IPS-18c (cell line): ENCODE measurements at regions not wholly inside any gene's neighbourhood (a gene's known extent, or its start where the extent isn't known, plus 50 kb on each side); places are given as distances from the start of the nearest gene placed in this dataset.
"Not testable (repeated sequence)": the region's sequence is repeated elsewhere in the genome, so short reads cannot be mapped to it uniquely, and the experiment has no call there.

Source experiments
- H3K4me3 ChIP-seq: 2 replicates; pipeline ENCODE4 v1.7.0; 2013; ENCODE audit warnings: low read depth, mild to moderate bottlenecking, low read length, moderate library complexity; ENCODE audit not compliant: insufficient read depth
- H3K9me3 ChIP-seq: one replicate; pipeline ENCODE4 v1.6.1; 2013; ENCODE audit warnings: mild to moderate bottlenecking, low read length, moderate library complexity; ENCODE audit not compliant: control insufficient read depth, insufficient read depth

GRCh38 chr12:62158013-62158412, 102.2 kb upstream of the USP15 start:
- Histone ChIP-seq H3K9me3 (no peaks in the 10 kb centered on the region), H3K4me3 (no peak overlapping the region)

GRCh38 chr12:62158461-62159360, 101.5 kb upstream of the USP15 start:
- H3K9me3 ChIP-seq = no peaks in the 10 kb centered on the region
- H3K4me3 ChIP-seq = no peak overlapping the region

GRCh38 chr12:62162214-62162613, 98.0 kb upstream of the USP15 start:
- Histone ChIP-seq H3K9me3 (no peaks in the 10 kb centered on the region), H3K4me3 (no peak overlapping the region)

- Histone ChIP-seq H3K9me3 (no peaks in the 10 kb centered on the region), H3K4me3 (no peak overlapping the region)
These were observed 96.8 kb upstream of the USP15 start for GRCh38 chr12:62163368-62163767.

- no peaks in the 10 kb centered on the region for H3K9me3 ChIP-seq
- H3K4me3 ChIP-seq = no peak overlapping the region
These were observed 96.2 kb upstream of the USP15 start for GRCh38 chr12:62164036-62164435.

- Histone ChIP-seq H3K4me3 (no peak overlapping the region), H3K9me3 (no peaks in the 10 kb centered on the region)
These were observed 93.7 kb upstream of the USP15 start for GRCh38 chr12:62166525-62166924.

- Histone ChIP-seq H3K4me3 (no peak overlapping the region), H3K9me3 (no peaks in the 10 kb centered on the region)
These were observed 91.8 kb upstream of the USP15 start for GRCh38 chr12:62168411-62168810.

- H3K9me3 ChIP-seq = no peaks in the 10 kb centered on the region
- H3K4me3 ChIP-seq = no peak overlapping the region
These were observed 90.0 kb upstream of the USP15 start for GRCh38 chr12:62170241-62170640.

- Histone ChIP-seq H3K4me3 (peak overlapping the region; percentile 56), H3K9me3 (no peaks in the 10 kb centered on the region)
These were observed 69.3 kb upstream of the USP15 start for GRCh38 chr12:62190689-62191490.

- Histone ChIP-seq H3K4me3 (peak overlapping the region; percentile 56), H3K9me3 (no peaks in the 10 kb centered on the region)
These were observed 68.6 kb upstream of the USP15 start for GRCh38 chr12:62191491-62192179.

GRCh38 chr12:62192180-62192902, 67.9 kb upstream of the USP15 start:
- H3K4me3 ChIP-seq = peak overlapping the region; percentile 56
- no peaks in the 10 kb centered on the region for H3K9me3 ChIP-seq

- Histone ChIP-seq H3K9me3 (no peaks in the 10 kb centered on the region), H3K4me3 (no peak overlapping the region)
These were observed 67.3 kb upstream of the USP15 start for GRCh38 chr12:62192903-62193250.

GRCh38 chr12:62194031-62194430, 66.2 kb upstream of the USP15 start:
- no peak overlapping the region for H3K4me3 ChIP-seq
- no peaks in the 10 kb centered on the region for H3K9me3 ChIP-seq

GRCh38 chr12:62194616-62195015, 65.6 kb upstream of the USP15 start:
- Histone ChIP-seq H3K9me3 (no peaks in the 10 kb centered on the region), H3K4me3 (no peak overlapping the region)

- Histone ChIP-seq H3K4me3 (no peak overlapping the region), H3K9me3 (no peaks in the 10 kb centered on the region)
These were observed 64.1 kb upstream of the USP15 start for GRCh38 chr12:62196146-62196545.

- not testable (repeated sequence) for H3K4me3 ChIP-seq, H3K9me3 ChIP-seq
These were observed 57.3 kb upstream of the USP15 start for GRCh38 chr12:62202861-62203260.

GRCh38 chr12:62205346-62205745, 54.9 kb upstream of the USP15 start:
- Histone ChIP-seq H3K4me3 (no peak overlapping the region), H3K9me3 (no peaks in the 10 kb centered on the region)
